ENCODE measurements at regions not wholly inside any gene's neighbourhood (a gene's known extent, or its start where the extent isn't known, plus 50 kb on each side); places are given as distances from the start of the nearest gene placed in this dataset.
"Not testable (repeated sequence)": the region's sequence is repeated elsewhere in the genome, so short reads cannot be mapped to it uniquely, and the experiment has no call there.

GRCh38 chr10:78219568-78219967, 185.9 kb downstream of the RPS24 start:
- TF ChIP-seq, protein P1, sequence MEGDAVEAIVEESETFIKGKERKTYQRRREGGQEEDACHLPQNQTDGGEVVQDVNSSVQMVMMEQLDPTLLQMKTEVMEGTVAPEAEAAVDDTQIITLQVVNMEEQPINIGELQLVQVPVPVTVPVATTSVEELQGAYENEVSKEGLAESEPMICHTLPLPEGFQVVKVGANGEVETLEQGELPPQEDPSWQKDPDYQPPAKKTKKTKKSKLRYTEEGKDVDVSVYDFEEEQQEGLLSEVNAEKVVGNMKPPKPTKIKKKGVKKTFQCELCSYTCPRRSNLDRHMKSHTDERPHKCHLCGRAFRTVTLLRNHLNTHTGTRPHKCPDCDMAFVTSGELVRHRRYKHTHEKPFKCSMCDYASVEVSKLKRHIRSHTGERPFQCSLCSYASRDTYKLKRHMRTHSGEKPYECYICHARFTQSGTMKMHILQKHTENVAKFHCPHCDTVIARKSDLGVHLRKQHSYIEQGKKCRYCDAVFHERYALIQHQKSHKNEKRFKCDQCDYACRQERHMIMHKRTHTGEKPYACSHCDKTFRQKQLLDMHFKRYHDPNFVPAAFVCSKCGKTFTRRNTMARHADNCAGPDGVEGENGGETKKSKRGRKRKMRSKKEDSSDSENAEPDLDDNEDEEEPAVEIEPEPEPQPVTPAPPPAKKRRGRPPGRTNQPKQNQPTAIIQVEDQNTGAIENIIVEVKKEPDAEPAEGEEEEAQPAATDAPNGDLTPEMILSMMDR (IDR thresholded peaks at IDR 0.05): not testable (repeated sequence)
- TF ChIP-seq EZH2 (IDR thresholded peaks at IDR 0.05; ENCODE audit: borderline replicate concordance, insufficient read depth, low read depth, low read length, poor library complexity, severe bottlenecking): not testable (repeated sequence)
